Breast epithelium (tissue), 4 donors: ENCODE measurements at regions not wholly inside any gene's neighbourhood (a gene's known extent, or its start where the extent isn't known, plus 50 kb on each side); places are given as distances from the start of the nearest gene placed in this dataset.
A peak's percentile ranks its signal among the peaks of the same experiment; 100 is the strongest.

Experiments used
- DNase-seq, 2 donors: peaks; one replicate each; pipeline ENCODE4 v3.0.0-alpha.2; 2019; ENCODE audit warnings: low spot score in 2 of 2
- H3K27ac ChIP-seq, 2 donors: fragments of 200-600 bp; sonication (generic) in 1 of 2; one replicate each; pipeline ENCODE4 v1.5.1; 2016 to 2019; ENCODE audit warnings: mild to moderate bottlenecking in 1 of 2
- H3K27me3 ChIP-seq, 2 donors: fragments of 200-600 bp; sonication (generic) in 1 of 2; one replicate each; pipeline versions ENCODE4 v1.5.1 to v1.6.0; 2017 to 2019; ENCODE audit warnings: control low read depth in 1 of 2, mild to moderate bottlenecking in 1 of 2
- H3K36me3 ChIP-seq: fragments of 200-600 bp; one replicate; pipeline ENCODE4 v1.5.1; 2019
- H3K4me1 ChIP-seq, 2 donors: fragments of 200-600 bp; sonication (generic); one replicate each; pipeline ENCODE4 v1.5.1; 2016 to 2019; ENCODE audit warnings: control low read depth in 1 of 2
- H3K4me3 ChIP-seq, 3 donors: fragments of 200-600 bp; sonication (generic); 1 replicate in 2 of 3; 2 replicates in 1 of 3; pipeline ENCODE4 v1.5.1; 2016 to 2019; ENCODE audit warnings: mild to moderate bottlenecking in 3 of 3, moderate library complexity in 2 of 3
- H3K9me3 ChIP-seq, 2 donors: fragments of 200-600 bp; sonication (generic) in 1 of 2; one replicate each; pipeline ENCODE4 v1.5.1; 2016 to 2019; ENCODE audit warnings: control low read depth in 1 of 2
- POLR2A ChIP-seq: fragments of 450-650 bp; IDR thresholded peaks from one replicate; pipeline ENCODE4 v1.6.1; 2016; ENCODE audit warnings: antibody characterized with exemption, mild to moderate bottlenecking, moderate library complexity
- POLR2AphosphoS5 ChIP-seq, 3 donors: sonication (generic); formaldehyde crosslinking; IDR thresholded peaks; one replicate each; pipeline ENCODE4 v1.6.1; 2017; ENCODE audit warnings: antibody characterized with exemption in 3 of 3
- intact Hi-C: fragments of 100-400 bp; cut with DNase I; formaldehyde crosslinking; loops from one replicate; pipeline ENCODE4 v1.15.1; 2023; ENCODE audit warnings: low total_unique reads
- TF ChIP-seq, protein P1 (sequence below), 3 donors: fragments of 450-650 bp; IDR thresholded peaks; one replicate each; pipeline ENCODE4 v1.5.1; 2016 to 2017; ENCODE audit warnings: antibody characterized with exemption in 3 of 3, mild to moderate bottlenecking in 3 of 3, moderate library complexity in 3 of 3

DNA sequence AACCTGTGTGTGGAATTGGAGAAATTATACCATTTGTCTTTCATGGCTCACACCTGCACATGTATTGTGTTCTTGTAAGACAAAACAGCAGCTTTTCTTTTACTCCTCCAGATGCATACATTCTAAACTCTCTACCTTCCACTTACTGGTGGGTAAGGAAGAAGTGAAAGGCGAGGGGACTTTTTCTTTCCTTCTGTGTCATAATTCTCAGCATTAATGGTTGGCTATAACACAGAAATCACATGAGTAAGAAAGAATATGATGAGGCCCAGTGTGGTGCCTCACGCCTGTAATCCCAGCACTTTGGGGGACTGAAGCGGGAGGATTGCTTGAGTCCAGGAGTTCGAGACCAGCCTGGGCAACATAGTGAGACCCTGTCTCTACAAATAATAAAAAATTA is 57.8 kb upstream of the SHANK2 start:
- Histone ChIP-seq H3K9me3 (no peaks in the 10 kb centered on the region), H3K27ac (no peak overlapping the region), H3K36me3 (no peaks in the 10 kb centered on the region), H3K4me3 (no peak overlapping the region), H3K27me3 (no peaks in the 10 kb centered on the region), H3K4me1 (no peaks in the 10 kb centered on the region)
- intact Hi-C loops = no loop called here
- no peak for DNase-seq
- TF ChIP-seq POLR2A (no peak), POLR2AphosphoS5 (IDR thresholded peaks at IDR 0.05) (no peak)
- TF ChIP-seq, protein P1, sequence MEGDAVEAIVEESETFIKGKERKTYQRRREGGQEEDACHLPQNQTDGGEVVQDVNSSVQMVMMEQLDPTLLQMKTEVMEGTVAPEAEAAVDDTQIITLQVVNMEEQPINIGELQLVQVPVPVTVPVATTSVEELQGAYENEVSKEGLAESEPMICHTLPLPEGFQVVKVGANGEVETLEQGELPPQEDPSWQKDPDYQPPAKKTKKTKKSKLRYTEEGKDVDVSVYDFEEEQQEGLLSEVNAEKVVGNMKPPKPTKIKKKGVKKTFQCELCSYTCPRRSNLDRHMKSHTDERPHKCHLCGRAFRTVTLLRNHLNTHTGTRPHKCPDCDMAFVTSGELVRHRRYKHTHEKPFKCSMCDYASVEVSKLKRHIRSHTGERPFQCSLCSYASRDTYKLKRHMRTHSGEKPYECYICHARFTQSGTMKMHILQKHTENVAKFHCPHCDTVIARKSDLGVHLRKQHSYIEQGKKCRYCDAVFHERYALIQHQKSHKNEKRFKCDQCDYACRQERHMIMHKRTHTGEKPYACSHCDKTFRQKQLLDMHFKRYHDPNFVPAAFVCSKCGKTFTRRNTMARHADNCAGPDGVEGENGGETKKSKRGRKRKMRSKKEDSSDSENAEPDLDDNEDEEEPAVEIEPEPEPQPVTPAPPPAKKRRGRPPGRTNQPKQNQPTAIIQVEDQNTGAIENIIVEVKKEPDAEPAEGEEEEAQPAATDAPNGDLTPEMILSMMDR (IDR thresholded peaks at IDR 0.05) = no peak

GRCh38 chr11:71309611-71310010 is 57.2 kb upstream of the SHANK2 start:
- no peak for TF ChIP-seq POLR2AphosphoS5 (IDR thresholded peaks at IDR 0.05)
- no peak for TF ChIP-seq POLR2A
- TF ChIP-seq, protein P1 (IDR thresholded peaks at IDR 0.05) = no peak
- no peaks in the 10 kb centered on the region for H3K4me1 ChIP-seq
- peak; percentile 2 to 30 for DNase-seq
- no peaks in the 10 kb centered on the region for H3K27me3 ChIP-seq
- H3K27ac ChIP-seq = no peak overlapping the region
- intact Hi-C loops = loop anchor here (5.0 kb wide), 1 partner anchor 177 kb away; no protein-coding TSS in a partner anchor
- H3K4me3 ChIP-seq = no peak overlapping the region
- H3K36me3 ChIP-seq = no peaks in the 10 kb centered on the region
- H3K9me3 ChIP-seq = no peaks in the 10 kb centered on the region

DNA sequence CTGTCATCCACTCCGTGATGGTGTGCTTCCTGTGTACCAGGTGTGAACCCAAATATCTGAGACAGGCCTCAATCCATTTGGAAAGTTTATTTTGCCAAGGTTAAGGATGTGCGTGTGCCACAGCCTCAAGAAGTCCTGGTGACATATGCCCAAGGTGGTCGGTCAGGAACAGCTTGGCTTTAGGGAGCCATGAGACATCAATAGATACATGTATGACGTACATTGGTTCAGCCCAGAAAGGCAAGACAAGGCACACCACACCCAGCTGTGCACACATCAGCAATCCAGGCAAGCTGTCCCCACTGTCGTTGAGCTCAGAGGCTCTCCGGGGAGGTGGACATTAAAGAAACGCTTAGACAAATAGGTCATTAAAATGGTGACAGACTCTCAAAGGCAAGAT is 56.8 kb upstream of the SHANK2 start:
- DNase-seq = peak in 1 of 2 donors; percentile 4

DNA sequence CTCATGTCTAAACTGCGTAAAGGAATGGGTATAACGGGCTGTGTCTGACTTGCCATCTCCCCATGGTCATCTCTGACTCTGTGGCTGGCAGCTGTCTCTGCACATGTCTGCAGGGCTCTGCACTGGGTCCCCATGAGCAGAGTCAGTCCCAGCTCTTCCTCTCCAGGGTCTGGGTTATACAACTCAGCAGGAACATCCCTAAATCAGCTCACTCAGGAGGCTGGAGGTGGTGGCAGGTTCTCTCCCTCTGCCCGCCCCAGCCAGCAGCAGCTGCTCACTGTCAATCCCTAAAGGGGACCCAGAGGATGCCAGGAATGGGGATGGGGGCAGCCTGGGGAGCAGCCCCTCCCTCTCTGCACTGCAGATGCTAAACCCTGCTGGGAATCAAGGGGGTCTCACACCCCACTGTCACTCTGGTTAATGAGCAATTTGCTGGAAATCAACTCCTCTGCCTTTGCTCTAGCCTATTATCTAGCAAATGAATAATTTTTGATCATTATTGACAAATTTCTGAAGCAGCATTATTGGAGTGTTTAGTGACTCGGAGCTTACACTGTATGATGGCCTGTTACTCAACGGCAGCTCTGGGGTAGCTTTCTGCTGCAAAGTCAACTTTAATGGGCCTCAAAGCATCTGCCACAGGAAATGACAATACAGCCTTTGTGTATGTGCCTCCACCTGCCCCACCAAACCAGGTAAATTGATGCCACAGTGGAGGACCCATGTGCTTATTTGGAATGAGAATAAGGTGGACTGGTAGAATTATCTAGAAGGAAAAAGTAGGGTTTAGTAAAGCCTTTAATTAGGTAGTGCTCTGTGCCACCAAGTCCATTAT is 55.7 kb upstream of the SHANK2 start:
- TF ChIP-seq POLR2A (no peak), POLR2AphosphoS5 (IDR thresholded peaks at IDR 0.05) (no peak)
- TF ChIP-seq, protein P1 (IDR thresholded peaks at IDR 0.05) = no peak
- H3K4me1 ChIP-seq = no peaks in the 10 kb centered on the region
- H3K27ac ChIP-seq = no peak overlapping the region
- DNase-seq = peak; percentile 5 to 8
- intact Hi-C loops = loop anchor here (5.0 kb wide), 1 partner anchor 176 kb away; no protein-coding TSS in a partner anchor
- H3K27me3 ChIP-seq = no peaks in the 10 kb centered on the region
- no peaks in the 10 kb centered on the region for H3K9me3 ChIP-seq
- no peak overlapping the region for H3K4me3 ChIP-seq
- no peaks in the 10 kb centered on the region for H3K36me3 ChIP-seq

More for the DNA sequence above, 56.8 kb upstream of the SHANK2 start:
- no peak for TF ChIP-seq POLR2AphosphoS5 (IDR thresholded peaks at IDR 0.05)
- TF ChIP-seq, protein P1 (IDR thresholded peaks at IDR 0.05) = no peak
- no peaks in the 10 kb centered on the region for H3K36me3 ChIP-seq
- no peaks in the 10 kb centered on the region for H3K4me1 ChIP-seq
- no peak overlapping the region for H3K4me3 ChIP-seq
- H3K27me3 ChIP-seq = no peaks in the 10 kb centered on the region
- no peak overlapping the region for H3K27ac ChIP-seq
- intact Hi-C loops = loop anchor here (5.0 kb wide), 1 partner anchor 177 kb away; no protein-coding TSS in a partner anchor
- no peaks in the 10 kb centered on the region for H3K9me3 ChIP-seq

GRCh38 chr11:71305451-71306125 is 53.2 kb upstream of the SHANK2 start:
- no peak overlapping the region for H3K4me3 ChIP-seq
- DNase-seq = peak in 1 of 2 donors; percentile 30
- H3K9me3 ChIP-seq = no peaks in the 10 kb centered on the region
- H3K27me3 ChIP-seq = no peaks in the 10 kb centered on the region
- no peaks in the 10 kb centered on the region for H3K36me3 ChIP-seq
- TF ChIP-seq POLR2A (no peak), POLR2AphosphoS5 (IDR thresholded peaks at IDR 0.05) (no peak)
- TF ChIP-seq, protein P1 (IDR thresholded peaks at IDR 0.05) = no peak
- H3K4me1 ChIP-seq = no peaks in the 10 kb centered on the region
- intact Hi-C loops = loop anchor here (5.0 kb wide), 1 partner anchor 173 kb away; no protein-coding TSS in a partner anchor
- H3K27ac ChIP-seq = no peak overlapping the region
